Activated T-helper 1 cell treated with Interleukin-2 at 50 U/mL for 16 hours (primary cell): ENCODE measurements at regions not wholly inside any gene's neighbourhood (a gene's known extent, or its start where the extent isn't known, plus 50 kb on each side); places are given as distances from the start of the nearest gene placed in this dataset.

Experiments used
- DNase-seq: peaks from one replicate; pipeline ENCODE4 v3.0.0-alpha.2; 2020; ENCODE audit warnings: low read depth

- DNase-seq = no peak
Measured at GRCh38 chr10:83037653-83038052, 1101.7 kb upstream of the GHITM start.

- no peak for DNase-seq
Measured at GRCh38 chr10:83038631-83039030, 1100.7 kb upstream of the GHITM start.

- DNase-seq = no peak
Measured at GRCh38 chr10:83045731-83046130, 1093.6 kb upstream of the GHITM start.

GRCh38 chr10:83050815-83051214 is 1088.5 kb upstream of the GHITM start:
- DNase-seq = no peak

- DNase-seq = no peak
Measured at GRCh38 chr10:83062871-83063270, 1076.4 kb upstream of the GHITM start.

- DNase-seq = no peak
Measured at GRCh38 chr10:83073472-83073871, 1065.8 kb upstream of the GHITM start.

- DNase-seq = no peak
Measured at GRCh38 chr10:83075016-83075814, 1064.1 kb upstream of the GHITM start.

GRCh38 chr10:83075815-83076355 is 1063.4 kb upstream of the GHITM start:
- DNase-seq = no peak

GRCh38 chr10:83076443-83076842 is 1062.9 kb upstream of the GHITM start:
- no peak for DNase-seq

- DNase-seq = no peak
Measured at GRCh38 chr10:83078160-83078559, 1061.1 kb upstream of the GHITM start.

- DNase-seq = no peak
Measured at GRCh38 chr10:83078645-83079044, 1060.7 kb upstream of the GHITM start.

GRCh38 chr10:83083831-83084230 is 1055.5 kb upstream of the GHITM start:
- no peak for DNase-seq

- no peak for DNase-seq
Measured at GRCh38 chr10:83089335-83089734, 1050.0 kb upstream of the GHITM start.

GRCh38 chr10:83104616-83105015 is 1034.7 kb upstream of the GHITM start:
- no peak for DNase-seq

GRCh38 chr10:83108565-83109333 is 1030.6 kb upstream of the GHITM start:
- DNase-seq = no peak

GRCh38 chr10:83119346-83119745 is 1020.0 kb upstream of the GHITM start:
- no peak for DNase-seq

- no peak for DNase-seq
Measured at GRCh38 chr10:83122336-83122735, 1017.0 kb upstream of the GHITM start.

- DNase-seq = no peak
Measured at GRCh38 chr10:83127942-83128575, 1011.2 kb upstream of the GHITM start.

GRCh38 chr10:83140811-83141210 is 998.5 kb upstream of the GHITM start:
- no peak for DNase-seq

GRCh38 chr10:83142074-83142563 is 997.2 kb upstream of the GHITM start:
- DNase-seq = no peak

GRCh38 chr10:83144461-83144860 is 994.8 kb upstream of the GHITM start:
- no peak for DNase-seq

GRCh38 chr10:83153714-83154113 is 985.6 kb upstream of the GHITM start:
- no peak for DNase-seq
